GM12878 (cell line): ENCODE measurements at regions not wholly inside any gene's neighbourhood (a gene's known extent, or its start where the extent isn't known, plus 50 kb on each side); places are given as distances from the start of the nearest gene placed in this dataset.

Experiments used
- ATAC-seq: fragments of 200-7000 bp; cut with Tn5 transposase; 3 replicates; pipeline ENCODE4 v1.9.1; 2020; ENCODE audit warnings: mild to moderate bottlenecking, moderate library complexity
- BruUV-seq: library from RNA; stranded (reverse); fragments of 400-500 nt; replicated peaks from 2 replicates; lab custom pipeline; 2021; lab: Mats Ljungman, UMichigan
- CTCF ChIA-PET: fragments of 300-600 bp; sonication (Branson Sonifier 250); formaldehyde crosslinking; extraction: SDS; loops from one replicate; lab custom pipeline; 2021; ENCODE audit warnings: inconsistent platforms; lab: Yijun Ruan, JAX
- POLR2A ChIA-PET: fragments of 350-600 bp; formaldehyde crosslinking; extraction: SDS; loops from one replicate; lab custom pipeline; 2021; ENCODE audit warnings: inconsistent platforms; lab: Charles Lee
- RAD21 ChIA-PET: fragments of 300-600 bp; sonication (Branson Sonifier 250); formaldehyde crosslinking; loops from one replicate; lab custom pipeline; 2023; ENCODE audit warnings: antibody characterized with exemption; ENCODE audit not compliant: unreplicated experiment; lab: Charles Lee
- SMC1A ChIA-PET: fragments of 300-600 bp; sonication (Branson Sonifier 250); formaldehyde crosslinking; loops from one replicate; lab custom pipeline; 2023; ENCODE audit not compliant: unreplicated experiment, uncharacterized antibody; lab: Charles Lee
- DNase-seq: peaks from one replicate; pipeline ENCODE4 v3.0.0-alpha.2; 2011; ENCODE audit warnings: low read depth, low spot score
- FAIRE-seq: peaks from 3 replicates; lab custom pipeline; 2011; peaks lifted over from hg19 to GRCh38; lab: Jason Lieb, UNC
- H2AFZ ChIP-seq: 2 replicates; pipeline ENCODE4 v1.6.0; 2011; ENCODE audit warnings: low read depth, low read length, control low read depth; ENCODE audit not compliant: control insufficient read depth
- H3K27ac ChIP-seq: 2 replicates; pipeline ENCODE4 v1.5.1; 2011; ENCODE audit warnings: control low read depth; ENCODE audit not compliant: control insufficient read depth, insufficient read depth
- H3K27me3 ChIP-seq, 2 experiments: replicated peaks in 1 of 2; 2 replicates each; pipeline versions ENCODE4 v1.6.0 to v1.6.1; 2011; ENCODE audit warnings: low read length in 1 of 2; ENCODE audit not compliant: control insufficient read depth in 2 of 2, insufficient read depth in 2 of 2
- H3K36me3 ChIP-seq, 2 experiments: 2 replicates each; pipeline ENCODE4 v1.5.1; 2011; ENCODE audit warnings: low read length in 1 of 2; ENCODE audit not compliant: control insufficient read depth in 2 of 2, insufficient read depth in 2 of 2
- H3K4me1 ChIP-seq: 2 replicates; pipeline ENCODE4 v1.6.1; 2011; ENCODE audit warnings: mild to moderate bottlenecking, low read length, moderate library complexity, mixed read lengths; ENCODE audit not compliant: control insufficient read depth, insufficient read depth
- H3K4me2 ChIP-seq: 2 replicates; pipeline ENCODE4 v1.6.0; 2011; ENCODE audit warnings: control low read depth; ENCODE audit not compliant: control insufficient read depth, insufficient read depth
- H3K4me3 ChIP-seq: fragments of 200-600 bp; sonication (generic); 2 replicates; pipeline ENCODE4 v1.5.1; 2016
- H3K79me2 ChIP-seq: 2 replicates; pipeline ENCODE4 v1.6.0; 2011; ENCODE audit warnings: low read length; ENCODE audit not compliant: control insufficient read depth, insufficient read depth
- H3K9ac ChIP-seq: 2 replicates; pipeline ENCODE4 v1.8.0; 2011; ENCODE audit warnings: low read length, control low read depth, mixed read lengths; ENCODE audit not compliant: control insufficient read depth, insufficient read depth
- H3K9me3 ChIP-seq: replicated peaks from 3 replicates; pipeline ENCODE4 v1.5.1; 2011; ENCODE audit warnings: mild to moderate bottlenecking, low read length; ENCODE audit not compliant: control insufficient read depth, insufficient read depth
- H4K20me1 ChIP-seq: 2 replicates; pipeline ENCODE4 v1.6.0; 2011; ENCODE audit not compliant: control insufficient read depth, insufficient read depth
- E2F4 ChIP-seq: IDR thresholded peaks from 2 replicates; pipeline ENCODE4 v1.6.1; 2012; ENCODE audit warnings: low read depth, low read length, improper control_type of control experiment
- EED ChIP-seq: sonication (generic); IDR thresholded peaks from 2 replicates; pipeline ENCODE4 v1.6.1; 2016; ENCODE audit warnings: antibody characterized with exemption, low read depth
- EGR1 ChIP-seq, 2 experiments: IDR thresholded peaks; 1 replicate in 1 of 2; 2 replicates in 1 of 2; pipeline ENCODE4 v1.6.1; 2011 to 2012; ENCODE audit warnings: low read depth in 2 of 2, low read length in 2 of 2, borderline replicate concordance in 1 of 2, mild to moderate bottlenecking in 1 of 2, moderate library complexity in 1 of 2
- HCFC1 ChIP-seq: fragments of 150-350 bp; IDR thresholded peaks from 2 replicates; pipeline ENCODE4 v1.6.1; 2014; ENCODE audit warnings: low read length
- MAX ChIP-seq: IDR thresholded peaks from 2 replicates; pipeline ENCODE4 v1.6.1; 2012; ENCODE audit warnings: low read depth, low read length, improper control_type of control experiment
- MTA2 ChIP-seq: fragments of 450-650 bp; IDR thresholded peaks from 2 replicates; pipeline ENCODE4 v1.6.1; 2016; ENCODE audit warnings: low read depth, mild to moderate bottlenecking, moderate library complexity
- MYB ChIP-seq: fragments of 150-350 bp; IDR thresholded peaks from 2 replicates; pipeline ENCODE4 v1.6.1; 2014; ENCODE audit warnings: mild to moderate bottlenecking, low read depth, low read length, borderline replicate concordance
- SIN3A ChIP-seq: IDR thresholded peaks from 2 replicates; pipeline ENCODE4 v1.6.1; 2012; ENCODE audit warnings: low read depth, low read length, improper control_type of control experiment
- TBL1XR1 ChIP-seq: IDR thresholded peaks from 2 replicates; pipeline ENCODE4 v1.6.1; 2012; ENCODE audit warnings: low read depth, low read length, improper control_type of control experiment
- ZNF274 ChIP-seq: IDR thresholded peaks from one replicate; pipeline ENCODE4 v1.8.0; 2011; ENCODE audit not compliant: insufficient read length, insufficient read depth
- ZNF687 ChIP-seq: fragments of 450-650 bp; IDR thresholded peaks from 2 replicates; pipeline ENCODE4 v1.6.1; 2017; ENCODE audit warnings: mild to moderate bottlenecking, moderate library complexity
- WGBS: methylation state at CpG from one replicate; pipeline ENCODE4 v1.1.6; 2016; ENCODE audit warnings: low lambda C conversion rate; ENCODE audit not compliant: insufficient replicate concordance, insufficient coverage; ENCODE audit errors: missing lambda C conversion rate; 5-methylcytosine and 5-hydroxymethylcytosine counted together
- in situ Hi-C: fragments of 300-500 bp; cut with MboI; formaldehyde crosslinking; loops from 9 replicates; pipeline ENCODE4 v1.14.3; 2018; ENCODE audit warnings: mixed read lengths
- intact Hi-C: fragments of 100-400 bp; cut with micrococcal nuclease; formaldehyde crosslinking; loops from one replicate; pipeline ENCODE4 v1.14.2; 2022; ENCODE audit not compliant: unreplicated experiment

- peak; percentile 80 for ATAC-seq
- in situ Hi-C loops (no loop called here), intact Hi-C loops (no loop called here)
- Histone ChIP-seq H3K9ac (no peak overlapping the region), H3K79me2 (no peaks in the 10 kb centered on the region), H3K4me1 (no peaks in the 10 kb centered on the region), H4K20me1 (no peaks in the 10 kb centered on the region), H3K36me3 (no peaks in the 10 kb centered on the region), H3K27me3 (no peaks in the 10 kb centered on the region), H3K4me3 (no peak overlapping the region), H2AFZ (no peak overlapping the region), H3K27ac (no peak overlapping the region), H3K4me2 (no peak overlapping the region), H3K9me3 (no peaks in the 10 kb centered on the region)
- DNase-seq = no peak
- SMC1A ChIA-PET = no interaction called here
- POLR2A ChIA-PET = no interaction called here
- RAD21 ChIA-PET = no interaction called here
- FAIRE-seq = no peak
- no TSS peak for BruUV-seq
- no peak for TF ChIP-seq SIN3A
- no peak for TF ChIP-seq ZNF274
- no peak for TF ChIP-seq MAX
- TF ChIP-seq MTA2 = no peak
- TF ChIP-seq EED = no peak
- TF ChIP-seq TBL1XR1 = no peak
- TF ChIP-seq ZNF687 = no peak
- TF ChIP-seq HCFC1 = no peak
- TF ChIP-seq E2F4 = no peak
- no peak for TF ChIP-seq EGR1 (IDR thresholded peaks at IDR 0.05; ENCODE audit: borderline replicate concordance in 1 of 2, low read depth in 2 of 2, low read length in 2 of 2)
- TF ChIP-seq MYB = no peak
- CTCF ChIA-PET = no interaction called here
- WGBS = 89% methylated on average over 4 of the region's 5 CpGs
These were observed 331.0 kb upstream of the CPXCR1 start for GRCh38 chrX:88416002-88416401.
